Endothelial cell of umbilical vein (primary cell): ENCODE measurements at regions not wholly inside any gene's neighbourhood (a gene's known extent, or its start where the extent isn't known, plus 50 kb on each side); places are given as distances from the start of the nearest gene placed in this dataset.

Experiments used
- EZH2 ChIP-seq: IDR thresholded peaks from 2 replicates; pipeline ENCODE4 v1.6.1; 2012; ENCODE audit warnings: borderline replicate concordance, low read depth, mild to moderate bottlenecking, moderate library complexity, low read length, inconsistent platforms; ENCODE audit not compliant: severe bottlenecking
- FOS ChIP-seq: IDR thresholded peaks from 2 replicates; pipeline ENCODE4 v1.6.1; 2011; ENCODE audit warnings: mild to moderate bottlenecking, low read length, moderate library complexity, borderline replicate concordance; ENCODE audit not compliant: insufficient read depth
- JUN ChIP-seq: IDR thresholded peaks from 2 replicates; pipeline ENCODE4 v1.6.1; 2011; ENCODE audit warnings: borderline replicate concordance, low read depth; ENCODE audit not compliant: insufficient read length, insufficient read depth
- MYC ChIP-seq: IDR thresholded peaks from one replicate; pipeline ENCODE4 v1.6.1; 2011; ENCODE audit warnings: mild to moderate bottlenecking, low read depth, low read length
- POLR2A ChIP-seq: IDR thresholded peaks from 2 replicates; pipeline ENCODE4 v1.6.1; 2012; ENCODE audit warnings: low read depth, mild to moderate bottlenecking, control low read depth, low read length
- POLR2AphosphoS5 ChIP-seq: IDR thresholded peaks from 2 replicates; pipeline ENCODE4 v1.6.1; 2012; ENCODE audit warnings: low read depth, mild to moderate bottlenecking, control low read depth, low read length, moderate library complexity; ENCODE audit not compliant: insufficient read depth
- TF ChIP-seq, protein P1 (sequence below), 2 donors: IDR thresholded peaks; 1 replicate in 1 of 2; 2 replicates in 1 of 2; pipeline ENCODE4 v1.5.1; 2011; ENCODE audit warnings: low read length in 2 of 2, mild to moderate bottlenecking in 2 of 2, moderate library complexity in 2 of 2, control low read depth in 1 of 2, inconsistent platforms in 1 of 2, low read depth in 1 of 2; ENCODE audit not compliant: insufficient read depth in 1 of 2; ENCODE audit errors: extremely low read depth in 1 of 2
- TF ChIP-seq, protein P2 (sequence below): IDR thresholded peaks from 2 replicates; pipeline ENCODE4 v1.6.1; 2011; ENCODE audit not compliant: insufficient read depth, insufficient read length

DNA sequence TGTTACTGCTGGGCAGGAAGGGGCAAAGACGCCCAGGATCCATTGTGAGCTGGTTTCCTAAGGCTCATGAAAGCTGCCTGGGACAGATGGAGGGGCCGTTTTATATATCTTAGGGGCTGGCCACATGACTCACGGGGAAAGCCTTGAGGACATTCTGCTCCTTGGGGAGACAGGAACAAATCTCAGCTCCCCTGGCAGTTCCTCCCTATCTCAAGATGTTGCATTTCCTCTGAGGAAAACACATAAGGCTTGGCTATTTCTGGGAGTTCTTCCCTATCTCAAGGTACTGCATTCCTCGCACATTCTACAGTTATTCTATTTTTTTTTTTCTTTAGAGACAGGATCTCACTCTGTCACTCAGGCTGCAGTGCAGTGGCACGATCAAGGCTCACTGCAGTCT, 804.6 kb upstream of the TENM3 start:
- TF ChIP-seq EZH2 (no peak), POLR2AphosphoS5 (no peak), POLR2A (no peak), MYC (no peak), JUN (no peak), FOS (no peak)
- TF ChIP-seq, protein P1, sequence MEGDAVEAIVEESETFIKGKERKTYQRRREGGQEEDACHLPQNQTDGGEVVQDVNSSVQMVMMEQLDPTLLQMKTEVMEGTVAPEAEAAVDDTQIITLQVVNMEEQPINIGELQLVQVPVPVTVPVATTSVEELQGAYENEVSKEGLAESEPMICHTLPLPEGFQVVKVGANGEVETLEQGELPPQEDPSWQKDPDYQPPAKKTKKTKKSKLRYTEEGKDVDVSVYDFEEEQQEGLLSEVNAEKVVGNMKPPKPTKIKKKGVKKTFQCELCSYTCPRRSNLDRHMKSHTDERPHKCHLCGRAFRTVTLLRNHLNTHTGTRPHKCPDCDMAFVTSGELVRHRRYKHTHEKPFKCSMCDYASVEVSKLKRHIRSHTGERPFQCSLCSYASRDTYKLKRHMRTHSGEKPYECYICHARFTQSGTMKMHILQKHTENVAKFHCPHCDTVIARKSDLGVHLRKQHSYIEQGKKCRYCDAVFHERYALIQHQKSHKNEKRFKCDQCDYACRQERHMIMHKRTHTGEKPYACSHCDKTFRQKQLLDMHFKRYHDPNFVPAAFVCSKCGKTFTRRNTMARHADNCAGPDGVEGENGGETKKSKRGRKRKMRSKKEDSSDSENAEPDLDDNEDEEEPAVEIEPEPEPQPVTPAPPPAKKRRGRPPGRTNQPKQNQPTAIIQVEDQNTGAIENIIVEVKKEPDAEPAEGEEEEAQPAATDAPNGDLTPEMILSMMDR (IDR thresholded peaks at IDR 0.05; ENCODE audit: extremely low read depth in 1 of 2, insufficient read depth in 1 of 2, low read depth in 1 of 2, low read length in 2 of 2): no peak
- TF ChIP-seq, protein P2, sequence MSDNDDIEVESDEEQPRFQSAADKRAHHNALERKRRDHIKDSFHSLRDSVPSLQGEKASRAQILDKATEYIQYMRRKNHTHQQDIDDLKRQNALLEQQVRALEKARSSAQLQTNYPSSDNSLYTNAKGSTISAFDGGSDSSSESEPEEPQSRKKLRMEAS: no peak
